D721Med (cell line): ENCODE measurements at regions not wholly inside any gene's neighbourhood (a gene's known extent, or its start where the extent isn't known, plus 50 kb on each side); places are given as distances from the start of the nearest gene placed in this dataset.

ENCODE experiments used
- DNase-seq: peaks from one replicate; pipeline ENCODE4 v3.0.0; 2011; ENCODE audit warnings: low spot score; ENCODE audit not compliant: insufficient read length
- FAIRE-seq: peaks from 2 replicates; lab custom pipeline; 2011; peaks lifted over from hg19 to GRCh38; lab: Jason Lieb, UNC
- CTCF ChIP-seq: IDR thresholded peaks from 2 replicates; pipeline ENCODE4 v1.5.1; 2012; ENCODE audit warnings: mild to moderate bottlenecking, control low read depth; ENCODE audit not compliant: insufficient read depth; ENCODE audit errors: missing control alignments

GRCh38 chr18:40955351-40955750 lies 999.7 kb upstream of the PIK3C3 start:
- DNase-seq (no peak), FAIRE-seq (no peak)
- no peak for TF ChIP-seq CTCF

- no peak for TF ChIP-seq CTCF
- DNase-seq (no peak), FAIRE-seq (no peak)
These were observed 1005.7 kb upstream of the PIK3C3 start for GRCh38 chr18:40949114-40949950.

GRCh38 chr18:40944576-40944975 lies 1010.5 kb upstream of the PIK3C3 start:
- peak; percentile 51 for FAIRE-seq
- DNase-seq = no peak
- TF ChIP-seq CTCF = no peak

- FAIRE-seq (no peak), DNase-seq (no peak)
- TF ChIP-seq CTCF = no peak
These were observed 1015.1 kb upstream of the PIK3C3 start for GRCh38 chr18:40939656-40940515.

- no peak for DNase-seq
- peak; percentile 70 for FAIRE-seq
- TF ChIP-seq CTCF = no peak
These were observed 1016.4 kb upstream of the PIK3C3 start for GRCh38 chr18:40938615-40939014.

- TF ChIP-seq CTCF = no peak
- DNase-seq = no peak
- FAIRE-seq = no peak
These were observed 1017.6 kb upstream of the PIK3C3 start for GRCh38 chr18:40937386-40937785.
